ENCODE measurements at regions not wholly inside any gene's neighbourhood (a gene's known extent, or its start where the extent isn't known, plus 50 kb on each side); places are given as distances from the start of the nearest gene placed in this dataset.

DNA sequence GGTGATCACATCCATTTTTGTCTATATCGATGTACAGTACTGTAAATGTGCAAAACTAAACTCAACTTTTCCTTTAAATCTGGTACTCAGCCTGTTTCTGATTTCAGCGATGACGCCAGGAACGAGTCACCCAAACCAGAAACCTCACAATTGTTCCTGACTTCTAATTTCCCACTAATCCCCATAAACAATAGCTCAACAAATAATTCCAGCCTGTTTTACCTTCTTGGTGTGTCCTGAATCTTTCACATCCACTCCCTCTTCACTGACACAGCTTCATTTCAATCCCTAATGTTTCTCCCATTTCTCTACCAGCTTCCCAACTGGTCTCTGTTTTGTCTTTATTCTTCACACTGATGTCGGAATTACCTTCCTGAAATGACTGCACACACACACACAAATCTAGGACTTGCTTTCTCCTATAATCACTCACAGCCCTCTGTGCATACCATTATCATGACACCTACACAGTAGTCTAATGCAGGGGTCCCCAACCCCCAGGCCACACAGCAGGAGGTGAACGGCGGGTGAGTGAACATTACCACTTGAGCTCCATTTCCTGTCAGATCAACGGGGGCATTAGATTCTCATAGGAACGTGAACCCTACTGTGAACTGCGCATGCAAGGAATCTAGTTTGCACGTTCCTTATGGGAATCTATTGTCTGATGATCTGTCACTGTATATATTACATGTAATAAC lies 97.8 kb upstream of the SLC30A5 start:
- WGBS, 2 donors, result 70 to 72% methylated on average over 11 of the region's 11 CpGs
- TF ChIP-seq, protein P1, sequence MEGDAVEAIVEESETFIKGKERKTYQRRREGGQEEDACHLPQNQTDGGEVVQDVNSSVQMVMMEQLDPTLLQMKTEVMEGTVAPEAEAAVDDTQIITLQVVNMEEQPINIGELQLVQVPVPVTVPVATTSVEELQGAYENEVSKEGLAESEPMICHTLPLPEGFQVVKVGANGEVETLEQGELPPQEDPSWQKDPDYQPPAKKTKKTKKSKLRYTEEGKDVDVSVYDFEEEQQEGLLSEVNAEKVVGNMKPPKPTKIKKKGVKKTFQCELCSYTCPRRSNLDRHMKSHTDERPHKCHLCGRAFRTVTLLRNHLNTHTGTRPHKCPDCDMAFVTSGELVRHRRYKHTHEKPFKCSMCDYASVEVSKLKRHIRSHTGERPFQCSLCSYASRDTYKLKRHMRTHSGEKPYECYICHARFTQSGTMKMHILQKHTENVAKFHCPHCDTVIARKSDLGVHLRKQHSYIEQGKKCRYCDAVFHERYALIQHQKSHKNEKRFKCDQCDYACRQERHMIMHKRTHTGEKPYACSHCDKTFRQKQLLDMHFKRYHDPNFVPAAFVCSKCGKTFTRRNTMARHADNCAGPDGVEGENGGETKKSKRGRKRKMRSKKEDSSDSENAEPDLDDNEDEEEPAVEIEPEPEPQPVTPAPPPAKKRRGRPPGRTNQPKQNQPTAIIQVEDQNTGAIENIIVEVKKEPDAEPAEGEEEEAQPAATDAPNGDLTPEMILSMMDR (IDR thresholded peaks at IDR 0.05), result no peak
- TF ChIP-seq POLR2A (IDR thresholded peaks at IDR 0.05), result no peak
- no peak overlapping the region for H3K4me3 ChIP-seq (ENCODE audit: low read depth, poor library complexity, severe bottlenecking)
- intact Hi-C loops (cut with DNase I; ENCODE audit: low total_unique reads), result no loop called here
- no peak for DNase-seq (ENCODE audit: low spot score in 2 of 2)

DNA sequence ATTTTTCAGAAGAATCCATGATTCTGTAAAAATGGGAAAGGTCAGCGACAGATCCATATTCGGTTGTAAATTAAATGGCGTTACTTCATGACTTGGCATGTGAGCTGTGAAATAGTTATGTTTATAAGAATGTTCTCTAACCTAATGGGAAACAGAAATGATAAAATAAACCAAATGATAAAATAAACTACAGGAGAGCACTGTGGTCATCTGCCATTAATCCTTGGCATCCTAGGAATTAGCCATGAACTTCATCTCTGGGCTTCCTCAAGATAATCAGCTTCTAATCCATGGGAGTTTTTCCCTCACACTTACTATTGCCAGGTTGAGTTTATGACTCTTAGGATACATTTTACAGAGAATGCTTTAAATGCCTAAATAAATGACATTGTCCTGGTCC lies 94.6 kb upstream of the SLC30A5 start:
- WGBS, 2 donors, result 50 to 77% methylated on average over 3 of the region's 3 CpGs
- no peak for TF ChIP-seq POLR2A (IDR thresholded peaks at IDR 0.05)
- TF ChIP-seq, protein P1 (IDR thresholded peaks at IDR 0.05), result no peak
- no peak for DNase-seq (ENCODE audit: low spot score in 2 of 2)
- intact Hi-C loops (cut with DNase I; ENCODE audit: low total_unique reads), result no loop called here
- H3K4me3 ChIP-seq (ENCODE audit: low read depth, poor library complexity, severe bottlenecking), result no peak overlapping the region

DNA sequence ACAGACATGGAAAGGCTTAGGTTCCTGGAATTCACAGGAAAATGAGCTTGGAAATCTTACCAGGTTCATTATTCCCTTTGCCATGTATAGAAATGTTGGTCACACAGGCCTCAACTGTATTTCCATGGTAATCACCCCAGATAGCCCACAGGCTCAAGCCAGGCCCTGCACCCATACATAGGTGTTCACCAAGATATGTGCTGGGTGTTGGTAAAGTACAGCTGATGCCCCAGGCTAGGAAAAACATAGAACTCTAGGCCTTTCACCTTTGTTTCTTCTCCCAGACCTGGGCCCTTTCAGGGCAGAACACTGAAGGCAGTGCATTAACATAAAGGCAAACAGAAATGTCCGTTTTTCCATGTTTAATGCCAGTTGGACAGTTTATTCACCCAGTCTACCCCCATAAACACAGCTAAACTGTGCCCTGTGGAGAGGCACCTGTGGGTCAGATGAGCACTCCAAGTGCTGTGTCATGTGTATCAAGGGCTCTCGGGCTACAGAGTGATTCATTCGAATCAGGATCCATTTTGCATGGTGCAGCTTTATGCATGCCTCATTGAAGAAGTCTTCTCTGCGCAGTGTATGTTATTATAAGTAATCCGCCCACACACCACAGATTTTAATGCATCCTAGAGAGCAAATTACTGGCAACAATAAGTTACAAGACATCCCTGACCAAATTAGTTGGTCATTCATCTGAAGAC lies 93.4 kb upstream of the SLC30A5 start:
- DNase-seq (ENCODE audit: low spot score in 2 of 2), result no peak
- TF ChIP-seq, protein P1 (IDR thresholded peaks at IDR 0.05), result no peak
- TF ChIP-seq POLR2A (IDR thresholded peaks at IDR 0.05), result no peak
- intact Hi-C loops (cut with DNase I; ENCODE audit: low total_unique reads), result no loop called here
- no peak overlapping the region for H3K4me3 ChIP-seq (ENCODE audit: low read depth, poor library complexity, severe bottlenecking)
- WGBS, 2 donors, result 80 to 83% methylated on average over 5 of the region's 5 CpGs

DNA sequence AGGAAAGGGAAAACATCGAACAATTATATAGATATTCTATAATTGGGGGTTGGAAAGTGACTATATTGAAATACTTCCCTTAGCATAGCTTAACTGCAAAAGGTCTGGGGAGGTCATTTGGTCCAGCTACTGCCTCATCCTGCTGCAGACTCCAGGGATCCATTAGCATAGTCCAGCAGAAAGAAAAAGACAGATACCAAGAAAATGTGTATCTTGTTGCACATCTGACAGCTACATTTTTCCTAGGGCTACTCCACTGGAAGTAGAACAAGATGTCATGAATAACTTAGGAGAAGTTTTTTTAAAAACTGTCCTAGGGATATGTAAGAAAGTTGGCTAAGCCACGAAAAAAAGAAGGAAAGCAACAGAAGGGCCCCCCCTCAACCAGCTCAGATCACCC lies 92.9 kb upstream of the SLC30A5 start:
- DNase-seq (ENCODE audit: low spot score in 2 of 2), result no peak
- H3K4me3 ChIP-seq (ENCODE audit: low read depth, poor library complexity, severe bottlenecking), result no peak overlapping the region
- intact Hi-C loops (cut with DNase I; ENCODE audit: low total_unique reads), result no loop called here
- no peak for TF ChIP-seq POLR2A (IDR thresholded peaks at IDR 0.05)
- TF ChIP-seq, protein P1 (IDR thresholded peaks at IDR 0.05), result no peak
- WGBS, 2 donors, result 58 to 62% methylated on average over 2 of the region's 2 CpGs

DNA sequence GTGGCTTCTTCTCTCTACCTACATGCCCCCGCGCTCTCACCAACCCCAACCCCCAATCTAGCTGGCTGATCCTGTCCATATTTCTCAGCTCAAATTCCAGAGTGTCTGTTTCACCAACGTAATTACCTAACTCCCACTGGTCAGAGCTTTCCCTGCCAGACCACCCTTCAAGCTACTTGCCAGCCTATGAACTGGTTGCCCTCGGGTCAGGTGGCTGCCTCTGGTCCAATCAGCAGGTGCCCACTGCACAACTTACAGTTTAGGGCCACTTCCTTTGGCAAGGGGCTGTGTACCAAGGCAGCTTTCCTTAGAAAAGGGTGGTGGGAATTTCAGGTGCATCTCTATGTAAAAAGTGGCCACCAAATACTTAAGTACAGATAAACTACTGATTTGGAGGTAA lies 92.2 kb upstream of the SLC30A5 start:
- H3K4me3 ChIP-seq (ENCODE audit: low read depth, poor library complexity, severe bottlenecking), result no peak overlapping the region
- no peak for TF ChIP-seq POLR2A (IDR thresholded peaks at IDR 0.05)
- TF ChIP-seq, protein P1 (IDR thresholded peaks at IDR 0.05), result no peak
- intact Hi-C loops (cut with DNase I; ENCODE audit: low total_unique reads), result no loop called here
- 89 to 94% methylated on average over 4 of the region's 4 CpGs for WGBS, 2 donors
- DNase-seq (ENCODE audit: low spot score in 2 of 2), result no peak

All from lower leg skin (tissue), 4 donors.